Right renal pelvis (tissue), 4 donors: ENCODE measurements at regions not wholly inside any gene's neighbourhood (a gene's known extent, or its start where the extent isn't known, plus 50 kb on each side); places are given as distances from the start of the nearest gene placed in this dataset.

ENCODE experiments used
- DNase-seq, 4 donors: peaks; one replicate each; pipeline ENCODE4 v3.0.0-alpha.2; 2013; ENCODE audit warnings: low read depth in 4 of 4, low spot score in 3 of 4, missing footprints in 1 of 4

- DNase-seq = no peak
Observed at GRCh38 chr15:57821826-57822225, 115.3 kb downstream of the POLR2M start.

DNA sequence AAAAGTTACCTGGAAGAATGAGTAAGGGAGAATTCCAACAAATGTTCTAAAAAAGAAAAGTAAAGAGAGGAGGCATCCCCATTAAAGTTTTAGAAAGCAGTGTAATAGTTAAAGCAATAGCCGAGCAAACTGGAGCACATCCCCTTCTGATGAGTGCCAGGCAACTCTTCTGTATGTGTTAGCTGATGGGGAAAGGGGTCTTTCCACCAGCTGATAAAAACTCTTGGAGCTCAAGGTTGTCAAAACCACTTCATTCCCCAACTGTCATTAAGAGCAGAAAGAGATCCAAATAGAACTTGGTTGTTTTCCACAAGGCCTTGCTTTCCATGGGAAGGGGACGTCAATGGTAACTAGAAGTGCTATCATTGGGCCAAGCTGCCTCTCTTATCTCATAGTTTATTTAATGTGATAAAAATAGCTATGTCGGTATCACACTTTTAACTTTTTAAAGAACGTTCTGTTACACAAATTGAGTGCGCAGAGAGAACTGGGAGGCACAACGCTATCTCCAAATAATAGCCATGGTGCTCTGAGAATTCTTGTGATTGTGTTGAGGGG lies 116.9 kb downstream of the POLR2M start:
- no peak for DNase-seq

- DNase-seq = no peak
Observed at GRCh38 chr15:57824186-57824585, 117.7 kb downstream of the POLR2M start.

GRCh38 chr15:57827021-57827420 lies 120.5 kb downstream of the POLR2M start:
- no peak for DNase-seq

DNA sequence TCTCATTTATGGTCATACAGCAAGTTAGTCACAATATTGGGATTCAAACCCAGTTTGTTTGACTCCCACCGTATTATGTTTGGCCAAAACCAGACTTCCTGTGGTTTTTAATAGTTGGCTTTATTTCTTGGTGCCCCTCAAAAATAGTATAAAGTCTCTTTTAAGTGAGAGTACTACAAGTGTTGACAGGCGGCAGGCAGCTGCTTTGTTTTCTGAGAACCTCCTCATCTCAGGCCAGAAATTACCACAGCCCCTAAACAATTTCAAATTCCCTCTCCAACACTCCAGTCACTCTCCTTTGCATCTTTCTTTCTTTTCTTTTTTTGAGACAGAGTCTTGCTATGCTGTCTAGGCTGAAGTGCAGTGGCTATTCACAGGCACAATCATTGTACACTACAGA lies 121.5 kb downstream of the POLR2M start:
- DNase-seq = no peak

DNA sequence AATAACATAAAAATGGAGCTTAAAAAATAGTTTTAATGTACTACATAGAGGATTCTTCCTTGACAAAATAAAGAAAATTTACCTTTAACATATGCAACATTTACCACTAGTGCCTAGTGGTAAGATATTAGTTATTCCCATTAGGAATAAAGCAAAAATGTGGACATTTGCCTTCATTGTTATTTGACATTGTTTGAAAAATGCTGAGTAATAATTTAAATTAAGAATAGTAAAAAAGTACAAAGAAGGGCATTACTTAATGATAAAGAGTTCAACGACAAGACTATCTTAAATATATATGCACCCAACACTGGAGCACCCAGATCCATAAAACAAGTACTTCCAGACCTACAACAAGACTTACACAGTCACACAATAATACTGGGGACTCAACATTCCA lies 125.7 kb downstream of the POLR2M start:
- DNase-seq = no peak

- no peak for DNase-seq
Observed at GRCh38 chr15:57835119-57835518, 128.6 kb downstream of the POLR2M start.

DNA sequence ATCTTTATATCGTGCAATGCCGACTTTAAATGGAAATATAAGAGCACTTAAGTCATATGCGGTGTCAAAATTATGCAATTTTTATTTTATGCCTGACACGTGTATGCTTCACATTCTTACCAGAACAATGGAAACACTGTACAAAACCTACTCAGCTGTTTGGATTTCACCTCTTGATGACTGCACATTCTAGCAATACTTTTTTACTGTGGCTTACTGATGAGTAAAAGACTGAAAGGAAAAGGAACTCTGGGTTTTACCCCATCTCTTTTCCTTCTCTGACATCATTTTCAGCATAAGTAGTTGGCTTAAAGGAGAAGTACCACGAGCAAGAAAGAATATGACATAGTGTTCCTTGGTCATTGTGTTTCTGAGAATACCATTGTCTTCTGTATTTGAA lies 142.8 kb downstream of the POLR2M start:
- DNase-seq = no peak

- DNase-seq = no peak
Observed at GRCh38 chr15:57854531-57854930, 148.0 kb downstream of the POLR2M start.

GRCh38 chr15:57857871-57858270 lies 151.4 kb downstream of the POLR2M start:
- DNase-seq = no peak

DNA sequence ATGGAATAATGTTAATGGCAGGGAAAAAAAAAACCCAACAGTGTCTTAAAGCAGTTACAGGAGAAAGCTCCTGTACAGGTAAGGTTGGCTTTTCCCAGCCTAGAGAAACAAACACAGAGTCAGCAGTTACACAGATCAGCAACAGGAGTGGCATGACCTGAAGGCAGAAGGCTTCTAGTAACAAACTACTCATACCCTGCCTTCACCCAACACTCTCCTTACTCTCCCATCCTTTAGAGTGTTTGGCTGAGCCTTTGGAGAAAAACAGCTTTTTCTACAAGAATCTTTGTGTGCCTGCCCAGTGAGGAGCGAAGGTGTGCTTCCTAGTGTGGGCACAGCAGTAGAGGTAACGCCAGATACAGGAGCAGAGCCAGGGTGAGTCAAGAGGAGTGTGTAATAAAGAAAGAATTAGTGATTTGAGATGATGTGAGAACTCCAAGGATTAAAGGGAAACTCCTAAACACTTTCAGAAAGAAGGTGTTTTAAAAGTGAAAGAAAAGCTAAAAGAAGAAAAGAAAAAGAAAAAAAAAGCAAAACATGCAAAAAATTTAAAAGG lies 152.7 kb downstream of the POLR2M start:
- no peak for DNase-seq

DNA sequence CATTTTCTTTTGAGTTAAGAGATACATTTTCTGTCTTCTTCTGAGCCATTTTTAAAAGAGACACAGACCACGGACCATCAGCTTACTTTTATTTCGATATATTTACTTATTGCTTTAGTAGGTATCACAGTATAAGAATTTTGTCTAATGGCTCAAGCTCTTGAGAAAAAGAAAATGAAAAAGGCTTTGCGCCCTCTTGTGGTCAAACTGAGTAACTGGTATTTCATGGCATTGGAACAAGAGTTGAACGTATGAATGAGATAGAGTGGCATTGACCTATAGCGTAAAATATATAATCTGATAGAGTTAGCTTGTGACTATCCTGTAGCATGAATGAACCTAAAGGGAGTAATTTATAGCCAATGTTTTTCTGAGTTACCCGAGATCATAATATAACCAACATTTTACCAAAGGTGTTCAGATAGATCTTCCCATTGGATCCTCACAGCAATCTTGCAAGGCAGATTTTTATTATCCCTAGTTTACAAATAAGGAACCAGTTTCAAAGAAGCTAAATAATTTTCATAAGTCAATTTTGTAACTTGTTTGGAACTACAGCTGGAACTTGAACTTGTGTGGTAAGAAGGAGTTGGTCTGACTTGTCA lies 154.6 kb downstream of the POLR2M start:
- peak; percentile 40 to 52 (median 46) for DNase-seq

DNA sequence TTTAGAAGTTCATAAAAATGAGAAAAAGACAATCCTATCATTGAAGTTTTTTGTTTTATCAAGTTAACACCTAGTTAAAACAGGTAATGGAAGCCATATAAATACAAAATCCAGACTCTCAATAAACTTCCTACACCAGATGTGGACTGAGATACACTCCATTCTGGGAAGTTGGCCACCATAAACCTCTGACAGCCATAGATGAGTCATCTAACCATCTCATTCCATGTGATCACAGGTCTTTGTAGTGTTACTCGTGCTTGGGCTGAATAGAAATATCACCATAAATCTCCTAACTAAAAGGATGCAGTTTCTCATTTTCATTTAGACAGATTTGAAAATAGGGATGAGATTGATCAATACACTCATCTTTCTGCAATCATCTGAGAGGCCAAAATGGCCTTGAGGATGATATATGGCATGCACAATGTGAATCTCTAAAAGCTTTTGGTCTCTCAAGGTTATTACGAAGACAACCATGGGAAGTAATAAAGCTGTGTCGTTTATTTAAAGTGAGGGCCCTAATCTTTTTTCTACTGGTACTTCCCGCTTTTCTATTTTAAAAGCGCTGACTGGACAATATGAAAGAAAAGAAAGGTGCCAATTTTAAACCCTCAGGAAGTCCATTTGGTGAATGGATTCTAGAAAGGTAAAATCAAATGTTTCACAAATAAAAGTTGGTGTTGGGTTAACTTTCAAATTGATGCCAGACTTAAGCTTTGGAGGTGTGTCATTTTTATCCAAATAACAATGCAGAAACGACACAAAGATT lies 155.5 kb downstream of the POLR2M start:
- DNase-seq = no peak

DNA sequence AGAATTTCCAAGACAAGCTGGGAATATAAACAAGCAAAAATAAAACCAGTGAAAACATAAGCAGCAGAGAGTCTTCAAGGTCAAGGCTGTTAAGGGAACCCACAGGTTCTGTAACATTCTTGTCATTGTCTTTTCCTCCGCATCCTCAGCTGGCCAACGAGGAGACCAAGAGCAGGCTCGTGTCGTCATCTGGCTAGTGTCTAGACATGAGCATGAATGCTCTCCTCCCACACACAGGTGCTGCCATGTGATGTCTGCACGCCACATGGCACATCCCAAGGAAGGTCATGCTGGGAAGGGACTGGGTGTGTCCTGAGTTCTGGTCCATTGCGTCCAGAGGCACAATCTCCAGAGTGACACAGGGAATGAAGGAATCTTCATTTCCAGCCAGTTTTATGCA lies 156.2 kb downstream of the POLR2M start:
- DNase-seq = no peak

GRCh38 chr15:57865294-57865693 lies 158.8 kb downstream of the POLR2M start:
- DNase-seq = no peak

DNA sequence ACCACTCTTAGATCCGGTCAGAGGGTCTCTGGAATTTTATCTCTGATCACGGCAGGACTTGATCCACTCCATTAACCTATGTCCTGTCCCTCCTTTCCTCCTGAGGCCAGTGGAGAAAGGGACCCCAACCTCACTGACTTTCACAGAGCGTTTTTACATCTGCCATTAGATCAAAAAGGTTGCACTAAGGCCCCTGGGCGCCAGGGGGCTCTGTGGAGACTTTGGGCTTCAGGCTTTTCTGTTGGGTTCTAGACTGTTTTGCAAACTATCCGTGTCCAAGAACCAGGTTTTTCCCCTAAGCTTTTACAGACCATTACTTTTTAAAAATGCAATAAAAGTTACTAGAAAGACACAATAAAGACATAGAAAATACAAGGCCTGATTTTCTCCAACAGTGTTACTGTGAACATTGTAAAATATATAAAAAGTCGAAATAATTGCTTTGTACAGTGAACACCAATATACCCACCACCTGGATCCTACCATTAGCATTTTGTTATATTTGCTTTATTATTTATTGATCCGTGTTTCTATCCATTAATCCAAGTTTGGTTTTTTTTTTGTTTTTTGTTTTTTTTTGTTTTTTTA lies 159.7 kb downstream of the POLR2M start:
- peak in 1 of 4 donors; percentile 16 for DNase-seq

DNA sequence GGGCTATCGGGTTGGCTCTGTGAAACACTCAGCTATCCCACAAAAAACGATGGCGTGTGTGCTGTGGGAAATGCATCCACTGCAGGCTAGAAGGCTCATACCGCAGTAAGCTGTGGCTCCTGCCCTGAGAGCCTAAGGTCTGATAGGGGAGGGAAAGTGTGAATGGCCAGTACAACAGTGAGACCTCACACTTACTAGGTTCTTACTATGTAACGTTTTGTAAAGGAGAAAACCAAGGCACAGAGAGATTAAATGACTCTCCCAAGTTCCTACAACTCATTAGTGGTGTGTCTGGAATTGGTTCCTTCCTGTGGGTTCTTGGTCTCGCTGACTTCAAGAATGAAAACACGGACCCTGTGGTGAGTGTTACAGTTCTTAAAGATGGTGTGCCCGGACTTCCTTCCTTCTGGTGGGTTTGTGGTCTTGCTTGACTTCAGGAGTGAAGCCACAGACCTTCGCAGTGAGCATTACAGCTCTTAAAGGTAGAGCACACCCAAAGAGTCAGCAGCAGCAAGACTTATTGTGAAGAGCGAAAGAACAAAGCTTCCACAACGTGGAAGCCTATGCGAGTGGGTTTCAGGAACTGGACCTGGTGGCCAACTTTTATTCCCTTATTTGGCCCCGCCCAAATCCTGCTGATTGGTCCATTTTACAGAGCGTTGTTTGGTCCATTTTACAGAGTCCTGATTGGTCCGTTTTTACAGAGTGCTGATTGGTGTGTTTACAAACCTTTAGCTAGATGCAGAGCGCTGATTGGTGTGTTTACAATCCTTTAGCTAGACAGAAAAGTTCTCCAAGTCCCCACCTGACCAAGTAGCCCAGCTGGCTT lies 161.7 kb downstream of the POLR2M start:
- DNase-seq = no peak

DNA sequence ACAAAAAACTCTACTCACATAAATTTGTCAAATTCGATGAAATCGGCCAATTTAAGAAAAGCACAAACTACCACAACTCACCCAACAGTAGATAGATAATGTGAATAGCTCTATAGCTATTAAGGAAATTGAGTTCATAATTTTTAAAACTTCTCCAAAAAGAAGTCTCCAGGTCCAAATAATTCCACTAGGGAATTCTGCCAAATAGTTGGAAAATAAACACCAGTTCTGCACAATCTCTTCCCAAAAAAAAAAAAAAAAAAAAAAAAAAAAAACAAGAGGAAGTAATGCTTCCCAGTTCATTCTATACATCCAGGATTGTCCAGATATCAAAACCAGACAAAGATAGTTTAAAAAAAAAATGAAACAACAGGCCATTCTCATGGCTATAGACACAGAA lies 164.2 kb downstream of the POLR2M start:
- no peak for DNase-seq

- no peak for DNase-seq
Observed at GRCh38 chr15:57872281-57873030, 165.9 kb downstream of the POLR2M start.
